ENCODE measurements at regions not wholly inside any gene's neighbourhood (a gene's known extent, or its start where the extent isn't known, plus 50 kb on each side); places are given as distances from the start of the nearest gene placed in this dataset.

DNA sequence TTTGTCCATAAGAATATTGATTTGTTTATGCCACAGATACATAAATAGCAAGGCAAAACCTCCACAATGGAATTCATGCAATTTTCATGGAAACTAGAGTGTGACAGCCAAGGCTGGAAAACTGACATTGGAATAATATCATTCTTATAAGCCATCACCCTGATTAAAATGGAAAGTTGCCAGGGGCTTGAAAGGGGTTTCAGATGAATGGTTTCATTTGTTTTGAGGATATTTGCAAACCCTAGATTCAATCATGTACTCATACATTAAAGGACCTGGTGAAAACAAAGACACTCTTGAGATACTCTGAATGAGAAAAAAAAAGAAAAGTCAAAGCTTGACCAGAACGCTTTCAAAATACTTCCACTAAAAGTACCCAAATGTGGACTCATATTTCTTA, 205.7 kb downstream of the DIO2 start:
- Mint-ChIP-seq H3K27ac (no peak overlapping the region), H3K4me1 (no peaks in the 10 kb centered on the region), H3K27me3 (no peaks in the 10 kb centered on the region), H3K4me3 (no peak overlapping the region), H3K36me3 (no peaks in the 10 kb centered on the region), H3K9me3 (peaks cover 4 to 20% (median 5%) of the 10 kb centered on the region in 5 donors)
- H3K4me3 ChIP-seq (ENCODE audit: low read length): no peak overlapping the region
- no peaks in the 10 kb centered on the region for H3K4me1 ChIP-seq (ENCODE audit: insufficient read depth, low read length)
- H3K27ac ChIP-seq (ENCODE audit: low read depth, low read length): no peak overlapping the region
- DNase-seq: no peak
- no peaks in the 10 kb centered on the region for H3K27me3 ChIP-seq (ENCODE audit: insufficient read depth, low read length, poor library complexity, severe bottlenecking)
- CTCF ChIA-PET: no interaction called here
- H3K9me3 ChIP-seq (ENCODE audit: low read length): no peaks in the 10 kb centered on the region
- POLR2A ChIA-PET: no interaction called here
- no peaks in the 10 kb centered on the region for H3K36me3 ChIP-seq (ENCODE audit: insufficient read depth, low read length)

DNA sequence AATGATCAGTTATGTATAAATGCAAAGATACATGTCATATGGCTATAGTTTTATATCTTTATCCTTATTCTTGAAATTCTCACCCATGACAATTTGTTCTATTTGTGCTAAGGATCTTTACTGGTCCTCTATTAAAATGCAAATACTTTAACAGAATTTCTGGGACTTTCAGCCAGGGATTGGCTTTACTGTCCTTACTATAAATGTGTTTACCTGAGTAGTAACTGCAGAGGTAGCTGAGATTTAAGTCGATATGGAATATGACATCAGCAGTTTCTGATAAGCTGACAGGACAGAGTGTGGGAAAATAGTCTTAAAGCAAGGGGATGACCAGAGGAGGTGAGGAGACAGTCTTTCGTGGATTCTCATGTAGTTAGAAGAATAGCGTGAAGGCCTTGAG, 206.4 kb downstream of the DIO2 start:
- CTCF ChIA-PET: no interaction called here
- Histone ChIP-seq H3K9me3 (ENCODE audit: low read length) (no peaks in the 10 kb centered on the region), H3K4me1 (ENCODE audit: insufficient read depth, low read length) (no peaks in the 10 kb centered on the region), H3K36me3 (ENCODE audit: insufficient read depth, low read length) (no peaks in the 10 kb centered on the region), H3K27me3 (ENCODE audit: insufficient read depth, low read length, poor library complexity, severe bottlenecking) (no peaks in the 10 kb centered on the region), H3K4me3 (ENCODE audit: low read length) (no peak overlapping the region), H3K27ac (ENCODE audit: low read depth, low read length) (no peak overlapping the region)
- Mint-ChIP-seq H3K9me3 (peaks cover 4 to 19% (median 5%) of the 10 kb centered on the region in 5 donors), H3K4me1 (no peaks in the 10 kb centered on the region), H3K36me3 (no peaks in the 10 kb centered on the region), H3K4me3 (no peak overlapping the region), H3K27me3 (no peaks in the 10 kb centered on the region), H3K27ac (no peak overlapping the region)
- DNase-seq: no peak
- POLR2A ChIA-PET: no interaction called here

DNA sequence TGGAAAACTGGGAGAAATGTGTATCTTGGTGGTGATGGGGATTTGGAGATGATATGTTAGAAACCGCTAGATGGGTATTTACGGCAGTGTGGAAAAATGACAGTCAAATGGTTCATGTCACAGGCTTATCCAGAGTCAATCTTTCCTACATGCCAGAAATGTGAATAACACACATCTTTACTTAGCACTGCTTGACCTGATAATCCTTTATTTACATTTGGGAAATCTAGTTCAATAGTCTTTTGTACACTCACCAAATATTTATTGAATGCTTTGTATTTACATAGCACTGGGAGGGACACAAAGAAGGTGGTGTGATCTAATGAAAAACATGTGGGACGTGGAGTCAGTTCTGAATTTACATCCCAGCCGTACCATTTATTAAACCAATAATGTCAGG, 208.2 kb downstream of the DIO2 start:
- Histone ChIP-seq H3K4me1 (ENCODE audit: insufficient read depth, low read length) (no peaks in the 10 kb centered on the region), H3K27ac (ENCODE audit: low read depth, low read length) (no peak overlapping the region), H3K9me3 (ENCODE audit: low read length) (no peaks in the 10 kb centered on the region), H3K4me3 (ENCODE audit: low read length) (no peak overlapping the region), H3K36me3 (ENCODE audit: insufficient read depth, low read length) (no peaks in the 10 kb centered on the region), H3K27me3 (ENCODE audit: insufficient read depth, low read length, poor library complexity, severe bottlenecking) (no peaks in the 10 kb centered on the region)
- no peak overlapping the region for H3K4me3 Mint-ChIP-seq
- ChIA-PET POLR2A (no interaction called here), CTCF (no interaction called here)
- H3K27me3 Mint-ChIP-seq: no peaks in the 10 kb centered on the region
- H3K9me3 Mint-ChIP-seq: peaks cover 6 to 14% (median 8%) of the 10 kb centered on the region in 5 donors
- H3K36me3 Mint-ChIP-seq: no peaks in the 10 kb centered on the region
- no peak for DNase-seq
- H3K4me1 Mint-ChIP-seq: no peaks in the 10 kb centered on the region
- no peak overlapping the region for H3K27ac Mint-ChIP-seq

DNA sequence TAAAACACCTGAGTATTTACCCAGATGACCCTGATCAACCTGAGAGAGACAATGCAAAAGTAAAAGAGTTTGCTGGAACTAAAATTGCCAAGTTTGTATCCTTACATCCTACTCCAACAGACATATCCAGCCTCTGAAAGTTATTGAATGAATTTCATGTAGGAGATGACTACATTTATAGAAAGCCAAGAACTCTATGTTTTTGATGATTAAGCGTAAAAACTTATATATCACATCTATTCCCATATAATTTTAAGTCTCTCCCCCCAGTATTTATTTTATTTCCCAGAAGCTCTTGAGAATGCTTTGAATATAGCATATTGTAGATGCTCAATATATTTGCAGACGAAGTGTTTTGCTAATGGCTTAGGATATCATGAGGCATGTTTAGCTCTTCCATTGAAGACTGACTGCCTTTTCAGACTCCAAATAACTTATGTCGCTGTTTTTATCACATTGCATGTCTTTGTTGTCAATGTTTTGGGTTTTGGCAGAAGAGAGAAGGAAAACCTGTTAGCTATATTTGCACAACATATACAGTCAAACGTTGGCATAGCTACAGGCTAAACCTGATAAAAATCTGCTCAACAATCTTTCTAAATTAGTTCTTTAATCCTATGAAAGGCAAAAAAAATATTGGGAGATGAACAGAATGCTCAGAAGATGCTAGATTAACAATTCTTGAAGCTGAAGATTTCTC, 213.6 kb downstream of the DIO2 start:
- Histone ChIP-seq H3K36me3 (ENCODE audit: insufficient read depth, low read length) (no peaks in the 10 kb centered on the region), H3K4me1 (ENCODE audit: insufficient read depth, low read length) (no peaks in the 10 kb centered on the region), H3K27ac (ENCODE audit: low read depth, low read length) (no peak overlapping the region), H3K27me3 (ENCODE audit: insufficient read depth, low read length, poor library complexity, severe bottlenecking) (no peaks in the 10 kb centered on the region), H3K4me3 (ENCODE audit: low read length) (no peak overlapping the region), H3K9me3 (ENCODE audit: low read length) (no peaks in the 10 kb centered on the region)
- CTCF ChIA-PET: no interaction called here
- H3K36me3 Mint-ChIP-seq: peaks cover 0 to 2% (median 0%) of the 10 kb centered on the region in 3 donors
- no peaks in the 10 kb centered on the region for H3K4me1 Mint-ChIP-seq
- no peak for DNase-seq
- H3K27ac Mint-ChIP-seq: no peak overlapping the region
- H3K4me3 Mint-ChIP-seq: no peak overlapping the region
- H3K27me3 Mint-ChIP-seq: no peaks in the 10 kb centered on the region
- H3K9me3 Mint-ChIP-seq: peaks cover 1 to 12% (median 4%) of the 10 kb centered on the region in 5 donors
- POLR2A ChIA-PET: no interaction called here

DNA sequence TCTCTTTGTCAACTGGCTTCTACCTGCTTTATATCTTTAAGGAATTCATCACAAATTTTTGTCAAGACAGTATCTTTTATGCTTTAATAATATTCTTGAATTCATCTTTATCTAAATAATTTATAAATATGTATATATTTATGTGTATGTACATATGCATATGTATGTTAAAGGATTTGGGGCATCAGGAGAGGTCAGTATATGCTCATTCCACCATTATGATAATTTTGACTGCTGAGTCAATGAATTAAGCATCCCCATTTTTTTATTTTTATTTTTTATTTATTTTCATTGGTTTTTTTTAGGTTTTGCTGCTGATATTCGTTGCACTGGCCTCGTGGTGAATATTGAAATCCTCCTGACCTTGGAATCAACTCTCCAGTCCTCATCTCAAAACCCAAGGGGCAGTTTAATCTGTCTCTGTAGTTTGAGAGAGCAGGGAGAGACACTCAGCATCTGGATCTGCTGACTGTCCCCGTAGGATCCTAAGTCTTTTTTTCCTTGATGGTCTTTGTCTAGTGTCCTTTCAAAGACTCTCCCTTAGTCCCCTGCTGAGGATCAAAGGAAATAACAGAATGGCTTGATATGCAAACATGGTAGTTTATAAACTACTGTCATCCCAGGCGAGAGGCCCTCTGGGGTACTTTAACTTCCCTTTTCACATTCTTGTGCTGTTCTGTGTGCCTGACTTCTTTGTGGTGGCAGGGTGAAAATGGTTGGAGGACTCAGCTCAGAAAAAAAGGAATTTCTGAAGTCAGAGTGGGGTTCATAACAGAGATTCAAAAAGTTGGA, 218.7 kb downstream of the DIO2 start:
- CTCF ChIA-PET: no interaction called here
- no peaks in the 10 kb centered on the region for H3K27me3 Mint-ChIP-seq

DNA sequence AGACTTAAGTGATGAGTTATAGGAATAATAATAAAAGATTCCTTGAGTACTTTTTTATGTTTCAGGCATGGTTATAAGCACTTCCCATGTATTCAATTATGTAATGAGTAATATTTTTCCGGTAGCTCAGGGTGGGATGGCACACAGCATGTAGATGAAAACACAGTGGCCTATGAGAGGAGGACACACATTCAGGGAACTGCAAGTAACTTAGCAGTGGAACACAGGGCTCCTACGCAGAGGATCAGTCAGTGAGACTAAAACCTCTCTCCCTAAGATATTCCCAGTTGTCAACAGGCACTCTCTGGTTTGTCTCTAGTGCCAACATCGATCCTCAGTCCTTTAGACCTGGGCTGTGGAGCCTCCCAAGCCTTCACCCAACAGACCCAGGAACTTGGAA, 219.4 kb downstream of the DIO2 start:
- H3K27ac ChIP-seq (ENCODE audit: low read depth, low read length): no peak overlapping the region
- Mint-ChIP-seq H3K9me3 (peaks cover 0 to 12% (median 4%) of the 10 kb centered on the region in 5 donors), H3K4me3 (no peak overlapping the region), H3K27me3 (no peaks in the 10 kb centered on the region), H3K36me3 (peaks cover 0 to 2% (median 0%) of the 10 kb centered on the region in 3 donors), H3K4me1 (no peaks in the 10 kb centered on the region), H3K27ac (no peak overlapping the region)
- no peaks in the 10 kb centered on the region for H3K27me3 ChIP-seq (ENCODE audit: insufficient read depth, low read length, poor library complexity, severe bottlenecking)
- no peaks in the 10 kb centered on the region for H3K4me1 ChIP-seq (ENCODE audit: insufficient read depth, low read length)
- DNase-seq: no peak
- ChIA-PET POLR2A (no interaction called here), CTCF (no interaction called here)
- no peak overlapping the region for H3K4me3 ChIP-seq (ENCODE audit: low read length)
- H3K36me3 ChIP-seq (ENCODE audit: insufficient read depth, low read length): no peaks in the 10 kb centered on the region
- no peaks in the 10 kb centered on the region for H3K9me3 ChIP-seq (ENCODE audit: low read length)

More for the DNA sequence above, 218.7 kb downstream of the DIO2 start:
- H3K9me3 ChIP-seq (ENCODE audit: low read length): no peaks in the 10 kb centered on the region
- POLR2A ChIA-PET: no interaction called here
- H3K36me3 ChIP-seq (ENCODE audit: insufficient read depth, low read length): no peaks in the 10 kb centered on the region
- no peak for DNase-seq
- no peak overlapping the region for H3K4me3 ChIP-seq (ENCODE audit: low read length)
- Mint-ChIP-seq H3K4me1 (no peaks in the 10 kb centered on the region), H3K36me3 (peaks cover 0 to 2% (median 0%) of the 10 kb centered on the region in 3 donors), H3K27ac (no peak overlapping the region), H3K4me3 (no peak overlapping the region), H3K9me3 (peaks cover 0 to 17% (median 4%) of the 10 kb centered on the region in 5 donors)
- H3K4me1 ChIP-seq (ENCODE audit: insufficient read depth, low read length): no peaks in the 10 kb centered on the region
- no peak overlapping the region for H3K27ac ChIP-seq (ENCODE audit: low read depth, low read length)
- H3K27me3 ChIP-seq (ENCODE audit: insufficient read depth, low read length, poor library complexity, severe bottlenecking): no peaks in the 10 kb centered on the region

DNA sequence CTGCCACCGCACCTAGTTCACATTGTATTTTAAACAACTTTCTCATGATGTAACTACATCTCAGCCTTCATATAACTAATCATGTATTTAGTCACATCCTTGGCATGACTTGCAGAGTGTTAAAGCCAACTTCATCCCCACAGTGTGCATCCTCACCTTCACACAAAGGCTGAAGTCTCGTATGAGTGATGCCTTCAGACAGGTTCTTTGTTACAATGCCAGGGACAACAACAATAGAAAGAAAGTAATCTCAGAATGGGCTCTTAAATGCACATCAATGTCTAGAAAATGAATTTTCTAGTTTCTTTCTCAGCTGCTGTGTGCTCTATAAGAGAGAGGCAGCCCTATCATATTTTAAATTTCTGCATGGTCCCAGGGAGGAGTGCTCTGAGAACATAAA, 221.3 kb downstream of the DIO2 start:
- Histone ChIP-seq H3K27ac (ENCODE audit: low read depth, low read length) (no peak overlapping the region), H3K4me1 (ENCODE audit: insufficient read depth, low read length) (no peaks in the 10 kb centered on the region), H3K36me3 (ENCODE audit: insufficient read depth, low read length) (no peaks in the 10 kb centered on the region), H3K4me3 (ENCODE audit: low read length) (no peak overlapping the region), H3K9me3 (ENCODE audit: low read length) (no peaks in the 10 kb centered on the region), H3K27me3 (ENCODE audit: insufficient read depth, low read length, poor library complexity, severe bottlenecking) (no peaks in the 10 kb centered on the region)
- H3K27ac Mint-ChIP-seq: no peak overlapping the region
- H3K4me3 Mint-ChIP-seq: no peak overlapping the region
- DNase-seq: no peak
- POLR2A ChIA-PET: no interaction called here
- peaks cover 0 to 2% (median 0%) of the 10 kb centered on the region in 3 donors for H3K36me3 Mint-ChIP-seq
- H3K9me3 Mint-ChIP-seq: peaks cover 0 to 12% (median 6%) of the 10 kb centered on the region in 5 donors
- H3K4me1 Mint-ChIP-seq: no peaks in the 10 kb centered on the region
- no peaks in the 10 kb centered on the region for H3K27me3 Mint-ChIP-seq
- CTCF ChIA-PET: no interaction called here

DNA sequence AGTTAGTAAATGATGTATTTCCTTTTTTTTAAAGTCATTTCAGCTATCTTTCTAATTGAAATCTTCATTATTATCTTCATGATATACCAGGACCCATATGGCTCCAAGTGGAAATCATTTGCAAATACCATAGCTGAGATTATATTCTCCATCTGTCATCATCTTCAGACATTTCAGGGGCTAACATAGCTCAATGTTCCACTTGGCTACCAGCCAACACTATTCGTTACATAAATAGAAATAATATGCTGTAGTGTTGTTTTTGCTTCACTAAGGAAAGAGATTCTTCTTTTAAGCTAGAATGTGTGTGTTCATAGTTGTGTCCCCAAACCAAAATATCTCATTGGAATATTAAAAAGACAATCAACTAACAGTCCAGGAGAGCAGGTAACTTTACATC, 225.1 kb downstream of the DIO2 start:
- Histone ChIP-seq H3K27me3 (ENCODE audit: insufficient read depth, low read length, poor library complexity, severe bottlenecking) (no peaks in the 10 kb centered on the region), H3K4me1 (ENCODE audit: insufficient read depth, low read length) (no peaks in the 10 kb centered on the region), H3K9me3 (ENCODE audit: low read length) (no peaks in the 10 kb centered on the region), H3K27ac (ENCODE audit: low read depth, low read length) (no peak overlapping the region), H3K4me3 (ENCODE audit: low read length) (no peak overlapping the region), H3K36me3 (ENCODE audit: insufficient read depth, low read length) (no peaks in the 10 kb centered on the region)
- Mint-ChIP-seq H3K4me1 (no peaks in the 10 kb centered on the region), H3K9me3 (peaks cover 0 to 19% (median 6%) of the 10 kb centered on the region in 5 donors), H3K4me3 (no peak overlapping the region), H3K36me3 (no peaks in the 10 kb centered on the region), H3K27me3 (peaks cover 0 to 2% of the 10 kb centered on the region in 2 donors), H3K27ac (no peak overlapping the region)
- POLR2A ChIA-PET: no interaction called here
- CTCF ChIA-PET: no interaction called here
- DNase-seq: no peak

Measured in CD8-positive, alpha-beta memory T cell (primary cell).